Upper lobe of left lung (tissue), 4 donors: ENCODE measurements at regions not wholly inside any gene's neighbourhood (a gene's known extent, or its start where the extent isn't known, plus 50 kb on each side); places are given as distances from the start of the nearest gene placed in this dataset.
"Not testable (repeated sequence)": the region's sequence is repeated elsewhere in the genome, so short reads cannot be mapped to it uniquely, and the experiment has no call there.

Experiments
- CTCF ChIP-seq, 6 experiments: fragments of 450-650 bp in 4 of 6; fragments of 200-600 bp in 2 of 6; sonication (generic) in 2 of 6; IDR thresholded peaks; one replicate each; pipeline ENCODE4 v1.5.1; 2016 to 2019; ENCODE audit warnings: antibody characterized with exemption in 6 of 6
- POLR2AphosphoS5 ChIP-seq, 2 donors: sonication (generic); formaldehyde crosslinking; IDR thresholded peaks; one replicate each; pipeline ENCODE4 v1.5.1; 2017; ENCODE audit warnings: antibody characterized with exemption in 2 of 2

- not testable (repeated sequence) for TF ChIP-seq CTCF, POLR2AphosphoS5 (IDR thresholded peaks at IDR 0.05)
These were observed 4203.5 kb upstream of the OR11H1 start for GRCh38 chr22:11324439-11325037.
